ENCODE measurements at regions not wholly inside any gene's neighbourhood (a gene's known extent, or its start where the extent isn't known, plus 50 kb on each side); places are given as distances from the start of the nearest gene placed in this dataset.

- TF ChIP-seq CTCF (IDR thresholded peaks at IDR 0.05; ENCODE audit: low read depth, low read length) (no peak), POLR2A (IDR thresholded peaks at IDR 0.05; ENCODE audit: extremely low read depth, insufficient read length) (no peak)
Measured at GRCh38 chr22:34972191-34972897, 93.6 kb upstream of the ISX start.
